Esophagus muscularis mucosa (tissue), 4 donors: ENCODE measurements at regions not wholly inside any gene's neighbourhood (a gene's known extent, or its start where the extent isn't known, plus 50 kb on each side); places are given as distances from the start of the nearest gene placed in this dataset.

ENCODE experiments used
- DNase-seq: peaks from one replicate; pipeline ENCODE4 v3.0.0-alpha.2; 2017; ENCODE audit errors: extremely low spot score
- H3K27ac ChIP-seq, 4 donors: fragments of 200-600 bp; sonication (generic); replicated peaks in 1 of 4; 1 replicate in 3 of 4; 2 replicates in 1 of 4; pipeline ENCODE4 v1.5.1; 2016 to 2019; ENCODE audit warnings: mild to moderate bottlenecking in 1 of 4
- H3K27me3 ChIP-seq, 4 donors: fragments of 200-600 bp; sonication (generic); one replicate each; pipeline versions ENCODE4 v1.5.1 to v1.6.0; 2016 to 2019
- H3K36me3 ChIP-seq, 4 donors: fragments of 200-600 bp; sonication (generic); one replicate each; pipeline ENCODE4 v1.5.1; 2016 to 2019
- H3K4me1 ChIP-seq, 4 donors: fragments of 200-600 bp; sonication (generic); one replicate each; pipeline ENCODE4 v1.5.1; 2016 to 2019
- H3K4me3 ChIP-seq, 4 donors: fragments of 200-600 bp; sonication (generic); 1 replicate in 2 of 4; 2 replicates in 2 of 4; pipeline ENCODE4 v1.5.1; 2016 to 2019; ENCODE audit warnings: mild to moderate bottlenecking in 4 of 4, moderate library complexity in 1 of 4
- H3K9me3 ChIP-seq, 4 donors: fragments of 200-600 bp; sonication (generic); 1 replicate in 3 of 4; 2 replicates in 1 of 4; pipeline ENCODE4 v1.5.1; 2016 to 2019
- CTCF ChIP-seq, 3 experiments: fragments of 200-600 bp in 2 of 3; fragments of 450-650 bp in 1 of 3; sonication (generic) in 2 of 3; IDR thresholded peaks; one replicate each; pipeline ENCODE4 v1.5.1; 2017 to 2019; ENCODE audit warnings: antibody characterized with exemption in 3 of 3, mild to moderate bottlenecking in 2 of 3, moderate library complexity in 1 of 3
- EP300 ChIP-seq: sonication (generic); formaldehyde crosslinking; IDR thresholded peaks from one replicate; pipeline ENCODE4 v1.6.1; 2017; ENCODE audit warnings: antibody characterized with exemption
- POLR2A ChIP-seq: fragments of 450-650 bp; IDR thresholded peaks from one replicate; pipeline ENCODE4 v1.6.1; 2017; ENCODE audit warnings: antibody characterized with exemption, moderate library complexity, mild to moderate bottlenecking, low read depth
- POLR2AphosphoS5 ChIP-seq, 2 donors: sonication (generic); formaldehyde crosslinking; IDR thresholded peaks; one replicate each; pipeline ENCODE4 v1.6.1; 2017; ENCODE audit warnings: antibody characterized with exemption in 2 of 2
- whole genome bisulfite sequencing: methylation state at CpG from one replicate; pipeline ENCODE4 v1.1.5; 2018; 5-methylcytosine and 5-hydroxymethylcytosine counted together
- intact Hi-C: fragments of 100-400 bp; cut with DNase I; formaldehyde crosslinking; loops from one replicate; pipeline ENCODE4 v1.15.1; 2023

- Histone ChIP-seq H3K27ac (no peak overlapping the region), H3K9me3 (peaks cover 0 to 6% (median 2%) of the 10 kb centered on the region in 4 donors), H3K27me3 (no peaks in the 10 kb centered on the region), H3K36me3 (no peaks in the 10 kb centered on the region), H3K4me1 (peaks cover 0 to 9% (median 4%) of the 10 kb centered on the region in 4 donors), H3K4me3 (no peak overlapping the region)
- TF ChIP-seq POLR2A, result no peak
- no peak for TF ChIP-seq EP300
- TF ChIP-seq CTCF (IDR thresholded peaks at IDR 0.05), result no peak
- no peak for TF ChIP-seq POLR2AphosphoS5 (IDR thresholded peaks at IDR 0.05)
- 91% methylated on average over 10 of the region's 10 CpGs for WGBS
- no peak for DNase-seq
- intact Hi-C loops, result no loop called here
These were observed 168.9 kb upstream of the TSC22D1 start for GRCh38 chr13:44744880-44745633.

DNA sequence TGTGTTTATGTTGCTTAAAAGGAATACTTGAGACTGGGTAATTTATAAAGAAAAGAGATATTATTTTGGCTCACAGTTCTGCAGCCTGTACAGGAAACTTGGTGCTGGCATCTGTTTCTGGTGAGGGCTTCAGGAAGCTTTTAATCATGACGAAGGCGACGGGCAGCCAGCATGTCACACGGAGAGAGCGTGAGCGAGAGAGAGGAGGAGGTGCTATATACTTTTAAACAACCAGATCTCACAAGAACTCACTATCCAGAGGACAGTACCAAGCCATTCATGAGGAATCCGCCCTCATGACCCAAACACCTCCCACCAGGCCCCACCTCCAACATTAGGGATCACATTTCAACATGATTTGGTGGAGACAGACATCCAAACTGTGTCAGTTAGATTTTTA lies 163.4 kb upstream of the TSC22D1 start:
- Histone ChIP-seq H3K27ac (no peak overlapping the region), H3K36me3 (no peaks in the 10 kb centered on the region), H3K4me1 (no peaks in the 10 kb centered on the region), H3K9me3 (peaks cover 0 to 6% (median 2%) of the 10 kb centered on the region in 4 donors), H3K4me3 (no peak overlapping the region), H3K27me3 (no peaks in the 10 kb centered on the region)
- WGBS, result 79% methylated on average over 7 of the region's 7 CpGs
- TF ChIP-seq POLR2AphosphoS5 (IDR thresholded peaks at IDR 0.05) (no peak), POLR2A (no peak), CTCF (IDR thresholded peaks at IDR 0.05) (no peak), EP300 (no peak)
- intact Hi-C loops, result no loop called here
- no peak for DNase-seq

DNA sequence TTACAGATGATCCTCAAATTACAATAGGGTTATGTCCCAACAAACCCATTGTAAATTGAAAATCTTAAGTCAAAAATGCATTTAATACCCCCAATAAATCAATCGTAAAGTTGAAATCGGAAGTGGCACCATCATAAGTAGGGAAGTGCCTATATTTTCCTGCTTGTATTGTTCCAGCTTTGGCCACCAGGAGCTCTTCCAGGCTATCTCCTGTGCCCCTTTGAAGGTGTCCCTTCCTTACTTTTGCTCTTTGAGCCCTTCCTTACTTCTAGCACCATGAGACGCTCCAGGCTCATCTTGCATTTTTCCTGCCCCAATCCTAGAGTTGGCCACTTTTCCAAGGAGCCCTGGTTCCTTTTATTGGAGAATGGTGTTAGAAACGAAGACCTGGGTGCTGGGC lies 163.0 kb upstream of the TSC22D1 start:
- Histone ChIP-seq H3K27ac (no peak overlapping the region), H3K27me3 (no peaks in the 10 kb centered on the region), H3K4me1 (no peaks in the 10 kb centered on the region), H3K9me3 (peaks cover 0 to 4% (median 2%) of the 10 kb centered on the region in 4 donors), H3K36me3 (no peaks in the 10 kb centered on the region), H3K4me3 (no peak overlapping the region)
- 76% methylated on average over 4 of the region's 4 CpGs for WGBS
- intact Hi-C loops, result no loop called here
- no peak for DNase-seq
- no peak for TF ChIP-seq POLR2AphosphoS5 (IDR thresholded peaks at IDR 0.05)

DNA sequence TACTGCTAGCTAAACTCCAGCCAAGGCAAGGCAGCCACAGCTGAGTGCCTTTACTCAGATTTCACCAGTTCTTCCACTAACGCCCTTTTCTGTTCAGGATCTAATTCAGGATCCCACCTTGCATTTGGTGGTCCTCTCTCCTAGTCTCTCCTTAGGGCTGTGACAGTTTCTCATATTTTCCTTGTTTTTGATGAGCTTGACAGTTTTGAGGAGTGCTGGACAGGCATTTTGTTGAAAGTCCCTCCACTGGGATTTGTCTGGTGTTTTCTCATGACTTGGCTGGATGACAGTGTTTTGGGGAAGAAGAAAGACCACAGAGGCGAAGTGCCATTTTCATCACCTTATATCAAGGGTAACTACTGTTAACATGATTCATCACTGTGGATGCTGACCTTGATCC lies 162.3 kb upstream of the TSC22D1 start:
- Histone ChIP-seq H3K4me1 (no peaks in the 10 kb centered on the region), H3K9me3 (no peaks in the 10 kb centered on the region), H3K27ac (no peak overlapping the region), H3K36me3 (no peaks in the 10 kb centered on the region), H3K4me3 (no peak overlapping the region), H3K27me3 (no peaks in the 10 kb centered on the region)
- TF ChIP-seq CTCF (IDR thresholded peaks at IDR 0.05) (no peak), POLR2A (no peak), POLR2AphosphoS5 (IDR thresholded peaks at IDR 0.05) (no peak), EP300 (no peak)
- no peak for DNase-seq
- intact Hi-C loops, result no loop called here
- 70% methylated on average over 2 of the region's 2 CpGs for WGBS

DNA sequence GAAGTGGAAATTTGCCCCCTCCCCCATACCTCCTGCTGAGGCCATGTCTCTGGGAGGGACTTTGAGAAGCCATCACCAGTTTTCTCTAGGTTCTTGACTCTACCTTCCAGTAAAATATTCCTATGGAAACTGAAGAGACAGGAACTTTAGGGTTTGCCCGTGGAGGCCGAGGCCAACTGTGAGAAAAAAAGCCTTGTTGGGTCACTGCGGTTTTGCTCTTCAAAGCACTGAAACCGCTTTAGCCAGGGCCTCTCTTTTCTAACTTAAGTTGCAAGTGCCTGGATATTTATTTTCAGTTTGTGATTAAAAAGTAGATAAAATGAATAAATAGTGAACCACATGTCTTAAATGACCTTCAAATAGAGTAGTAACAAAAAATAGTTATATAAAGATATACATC lies 159.7 kb upstream of the TSC22D1 start:
- intact Hi-C loops, result no loop called here
- Histone ChIP-seq H3K36me3 (no peaks in the 10 kb centered on the region), H3K27me3 (no peaks in the 10 kb centered on the region), H3K4me1 (no peaks in the 10 kb centered on the region), H3K27ac (no peak overlapping the region), H3K9me3 (no peaks in the 10 kb centered on the region), H3K4me3 (no peak overlapping the region)
- no peak for TF ChIP-seq CTCF (IDR thresholded peaks at IDR 0.05)
- DNase-seq, result no peak
- 84% methylated on average over 4 of the region's 4 CpGs for WGBS
